LNCaP clone FGC (cell line): ENCODE measurements at regions not wholly inside any gene's neighbourhood (a gene's known extent, or its start where the extent isn't known, plus 50 kb on each side); places are given as distances from the start of the nearest gene placed in this dataset.

Experiments used
- DNase-seq: peaks from one replicate; pipeline ENCODE4 v3.0.0-alpha.2; 2011; ENCODE audit warnings: low read depth
- H3K4me3 ChIP-seq: 2 replicates; pipeline ENCODE4 v1.5.1; 2011; ENCODE audit warnings: mild to moderate bottlenecking, low read depth, low read length, control low read depth
- CTCF ChIP-seq: IDR thresholded peaks from 2 replicates; pipeline ENCODE4 v1.5.1; 2012; ENCODE audit warnings: mild to moderate bottlenecking; ENCODE audit not compliant: control insufficient read depth, insufficient read depth; ENCODE audit errors: extremely low read depth

- DNase-seq = no peak
- TF ChIP-seq CTCF = no peak
- no peak overlapping the region for H3K4me3 ChIP-seq
Observed at GRCh38 chr1:29907596-29907995, 671.3 kb downstream of the PTPRU start.

- DNase-seq = no peak
- H3K4me3 ChIP-seq = no peak overlapping the region
- TF ChIP-seq CTCF = no peak
Observed at GRCh38 chr1:29906927-29907326, 670.6 kb downstream of the PTPRU start.

GRCh38 chr1:29903548-29904166, 667.3 kb downstream of the PTPRU start:
- no peak for TF ChIP-seq CTCF
- no peak for DNase-seq

GRCh38 chr1:29901624-29902325, 665.5 kb downstream of the PTPRU start:
- no peak overlapping the region for H3K4me3 ChIP-seq
- no peak for TF ChIP-seq CTCF
- no peak for DNase-seq

More at GRCh38 chr1:29903548-29904166, 667.3 kb downstream of the PTPRU start:
- H3K4me3 ChIP-seq = no peak overlapping the region

GRCh38 chr1:29900712-29901111, 664.4 kb downstream of the PTPRU start:
- no peak overlapping the region for H3K4me3 ChIP-seq
- DNase-seq = no peak
- no peak for TF ChIP-seq CTCF

GRCh38 chr1:29900104-29900679, 663.9 kb downstream of the PTPRU start:
- TF ChIP-seq CTCF = no peak
- H3K4me3 ChIP-seq = no peak overlapping the region
- DNase-seq = no peak
